ENCODE measurements at regions not wholly inside any gene's neighbourhood (a gene's known extent, or its start where the extent isn't known, plus 50 kb on each side); places are given as distances from the start of the nearest gene placed in this dataset.

DNA sequence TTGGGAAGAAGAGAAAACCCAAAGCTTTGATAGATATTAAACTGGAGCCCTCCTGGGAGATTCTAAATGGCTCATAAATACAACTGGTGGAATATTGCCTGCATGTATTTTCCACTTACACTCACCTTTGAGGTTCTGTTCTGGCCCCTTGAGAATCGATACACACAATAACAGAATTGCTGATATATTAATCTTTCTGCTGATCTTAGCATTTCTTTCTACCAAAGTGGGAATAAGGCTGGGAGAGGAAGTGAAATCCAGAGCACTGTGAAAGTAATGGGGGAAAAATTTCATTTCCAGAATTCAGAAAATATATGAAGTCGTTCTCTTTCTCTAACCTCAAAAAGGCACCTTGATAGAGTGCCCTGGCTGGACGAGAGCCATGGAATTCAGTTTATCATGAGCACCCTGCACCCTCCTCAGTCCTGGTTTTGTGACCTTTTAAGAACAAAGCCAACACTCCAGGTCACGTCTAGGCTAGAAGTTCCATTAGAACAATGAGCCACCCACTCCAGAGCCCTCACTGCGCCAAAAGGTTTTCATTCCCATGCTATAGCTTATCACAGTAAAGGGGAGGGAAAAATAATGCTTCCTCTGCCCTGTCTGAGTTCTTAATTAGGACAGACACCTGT, 244.5 kb downstream of the CD83 start:
- TF ChIP-seq, protein P1, sequence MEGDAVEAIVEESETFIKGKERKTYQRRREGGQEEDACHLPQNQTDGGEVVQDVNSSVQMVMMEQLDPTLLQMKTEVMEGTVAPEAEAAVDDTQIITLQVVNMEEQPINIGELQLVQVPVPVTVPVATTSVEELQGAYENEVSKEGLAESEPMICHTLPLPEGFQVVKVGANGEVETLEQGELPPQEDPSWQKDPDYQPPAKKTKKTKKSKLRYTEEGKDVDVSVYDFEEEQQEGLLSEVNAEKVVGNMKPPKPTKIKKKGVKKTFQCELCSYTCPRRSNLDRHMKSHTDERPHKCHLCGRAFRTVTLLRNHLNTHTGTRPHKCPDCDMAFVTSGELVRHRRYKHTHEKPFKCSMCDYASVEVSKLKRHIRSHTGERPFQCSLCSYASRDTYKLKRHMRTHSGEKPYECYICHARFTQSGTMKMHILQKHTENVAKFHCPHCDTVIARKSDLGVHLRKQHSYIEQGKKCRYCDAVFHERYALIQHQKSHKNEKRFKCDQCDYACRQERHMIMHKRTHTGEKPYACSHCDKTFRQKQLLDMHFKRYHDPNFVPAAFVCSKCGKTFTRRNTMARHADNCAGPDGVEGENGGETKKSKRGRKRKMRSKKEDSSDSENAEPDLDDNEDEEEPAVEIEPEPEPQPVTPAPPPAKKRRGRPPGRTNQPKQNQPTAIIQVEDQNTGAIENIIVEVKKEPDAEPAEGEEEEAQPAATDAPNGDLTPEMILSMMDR (IDR thresholded peaks at IDR 0.05) = no peak
- TF ChIP-seq POLR2AphosphoS5 (IDR thresholded peaks at IDR 0.05) (no peak), POLR2A (IDR thresholded peaks at IDR 0.05) (no peak), EP300 (IDR thresholded peaks at IDR 0.05) (no peak)
